ENCODE measurements at regions not wholly inside any gene's neighbourhood (a gene's known extent, or its start where the extent isn't known, plus 50 kb on each side); places are given as distances from the start of the nearest gene placed in this dataset.
A peak's percentile ranks its signal among the peaks of the same experiment; 100 is the strongest.

- no peak overlapping the region for H2AFZ ChIP-seq (ENCODE audit: low read length)
- DNase-seq (ENCODE audit: insufficient read length, low spot score, missing footprints), result no peak
- TF ChIP-seq CTCF (IDR thresholded peaks at IDR 0.05; ENCODE audit: extremely low read depth, low read depth, low read length), result no peak
- H3K36me3 ChIP-seq (ENCODE audit: insufficient read depth, low read length), result no peaks in the 10 kb centered on the region
- H3K79me2 ChIP-seq (ENCODE audit: insufficient read depth, low read length), result no peaks in the 10 kb centered on the region
- no peaks in the 10 kb centered on the region for H3K4me1 ChIP-seq (ENCODE audit: insufficient read depth, low read length)
- no peak overlapping the region for H3K4me2 ChIP-seq (ENCODE audit: insufficient read depth, low read length)
- H4K20me1 ChIP-seq (ENCODE audit: insufficient read depth, low read length), result no peaks in the 10 kb centered on the region
- no peak overlapping the region for H3K4me3 ChIP-seq (ENCODE audit: insufficient read depth, low read length)
- no peak overlapping the region for H3K27ac ChIP-seq (ENCODE audit: low read depth, low read length)
- no peaks in the 10 kb centered on the region for H3K27me3 ChIP-seq (ENCODE audit: insufficient read depth, low read length)
- H3K9me3 ChIP-seq (ENCODE audit: low read depth, low read length), result no peaks in the 10 kb centered on the region
Observed at GRCh38 chr5:14090755-14091154, 52.4 kb upstream of the TRIO start.

- no peaks in the 10 kb centered on the region for H3K79me2 ChIP-seq (ENCODE audit: insufficient read depth, low read length)
- no peak overlapping the region for H3K4me2 ChIP-seq (ENCODE audit: insufficient read depth, low read length)
- H4K20me1 ChIP-seq (ENCODE audit: insufficient read depth, low read length), result no peaks in the 10 kb centered on the region
- no peak for TF ChIP-seq CTCF (IDR thresholded peaks at IDR 0.05; ENCODE audit: extremely low read depth, low read depth, low read length)
- no peaks in the 10 kb centered on the region for H3K36me3 ChIP-seq (ENCODE audit: insufficient read depth, low read length)
- H3K27ac ChIP-seq (ENCODE audit: low read depth, low read length), result no peak overlapping the region
- H3K4me3 ChIP-seq (ENCODE audit: insufficient read depth, low read length), result no peak overlapping the region
- no peaks in the 10 kb centered on the region for H3K27me3 ChIP-seq (ENCODE audit: insufficient read depth, low read length)
- no peaks in the 10 kb centered on the region for H3K4me1 ChIP-seq (ENCODE audit: insufficient read depth, low read length)
- no peak for DNase-seq (ENCODE audit: insufficient read length, low spot score, missing footprints)
- H3K9me3 ChIP-seq (ENCODE audit: low read depth, low read length), result no peaks in the 10 kb centered on the region
- no peak overlapping the region for H2AFZ ChIP-seq (ENCODE audit: low read length)
Observed at GRCh38 chr5:14090290-14090689, 52.9 kb upstream of the TRIO start.

- Histone ChIP-seq H3K4me3 (ENCODE audit: insufficient read depth, low read length) (no peak overlapping the region), H3K27me3 (ENCODE audit: insufficient read depth, low read length) (no peaks in the 10 kb centered on the region), H4K20me1 (ENCODE audit: insufficient read depth, low read length) (no peaks in the 10 kb centered on the region), H3K4me1 (ENCODE audit: insufficient read depth, low read length) (no peaks in the 10 kb centered on the region), H3K4me2 (ENCODE audit: insufficient read depth, low read length) (no peak overlapping the region), H3K27ac (ENCODE audit: low read depth, low read length) (no peak overlapping the region), H3K36me3 (ENCODE audit: insufficient read depth, low read length) (no peaks in the 10 kb centered on the region), H3K9me3 (ENCODE audit: low read depth, low read length) (no peaks in the 10 kb centered on the region), H2AFZ (ENCODE audit: low read length) (no peak overlapping the region), H3K79me2 (ENCODE audit: insufficient read depth, low read length) (no peaks in the 10 kb centered on the region)
- TF ChIP-seq CTCF (IDR thresholded peaks at IDR 0.05; ENCODE audit: extremely low read depth, low read depth, low read length), result no peak
- no peak for DNase-seq (ENCODE audit: insufficient read length, low spot score, missing footprints)
Observed at GRCh38 chr5:14089198-14089597, 53.9 kb upstream of the TRIO start.

- Histone ChIP-seq H3K27me3 (ENCODE audit: insufficient read depth, low read length) (no peaks in the 10 kb centered on the region), H3K4me1 (ENCODE audit: insufficient read depth, low read length) (no peaks in the 10 kb centered on the region), H3K27ac (ENCODE audit: low read depth, low read length) (no peak overlapping the region), H3K79me2 (ENCODE audit: insufficient read depth, low read length) (no peaks in the 10 kb centered on the region), H2AFZ (ENCODE audit: low read length) (no peak overlapping the region), H4K20me1 (ENCODE audit: insufficient read depth, low read length) (no peaks in the 10 kb centered on the region), H3K4me2 (ENCODE audit: insufficient read depth, low read length) (no peak overlapping the region), H3K9me3 (ENCODE audit: low read depth, low read length) (no peaks in the 10 kb centered on the region), H3K36me3 (ENCODE audit: insufficient read depth, low read length) (no peaks in the 10 kb centered on the region), H3K4me3 (ENCODE audit: insufficient read depth, low read length) (no peak overlapping the region)
- no peak for TF ChIP-seq CTCF (IDR thresholded peaks at IDR 0.05; ENCODE audit: extremely low read depth, low read depth, low read length)
- DNase-seq (ENCODE audit: insufficient read length, low spot score, missing footprints), result peak; percentile 23
Observed at GRCh38 chr5:14086261-14086660, 56.9 kb upstream of the TRIO start.
